ENCODE measurements at regions not wholly inside any gene's neighbourhood (a gene's known extent, or its start where the extent isn't known, plus 50 kb on each side); places are given as distances from the start of the nearest gene placed in this dataset.

DNA sequence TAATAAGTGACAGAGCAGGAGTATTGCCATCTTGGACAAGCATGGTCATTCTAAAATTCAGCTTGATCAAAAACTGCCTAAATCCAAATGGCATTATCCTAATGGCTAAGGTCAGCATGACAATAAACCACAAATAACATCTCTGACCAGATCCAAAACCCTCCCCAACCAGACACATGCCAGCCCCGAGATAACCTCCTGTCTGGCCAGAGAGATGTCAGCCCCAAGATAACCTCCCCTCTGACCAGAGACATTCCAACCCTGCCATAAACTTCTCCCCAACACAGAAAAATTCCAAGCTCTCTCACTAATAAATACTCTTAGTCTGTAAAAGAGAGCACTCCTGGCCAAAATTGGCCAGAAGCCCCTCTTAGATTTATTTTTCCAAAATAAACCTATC, 470.5 kb upstream of the UBE2E2 start:
- no peaks in the 10 kb centered on the region for H3K9me3 ChIP-seq (ENCODE audit: insufficient read depth, low read length)
- no peaks in the 10 kb centered on the region for H3K79me2 ChIP-seq (ENCODE audit: insufficient read depth, low read length)
- TF ChIP-seq EZH2phosphoT487 (conservative IDR thresholded peaks at IDR 0.05; ENCODE audit: low read length) (no peak), CTCF (IDR thresholded peaks at IDR 0.05; ENCODE audit: insufficient read depth, low read length, poor library complexity, severe bottlenecking) (no peak)
- H3F3A ChIP-seq (ENCODE audit: insufficient read depth): no peaks in the 10 kb centered on the region
- no peaks in the 10 kb centered on the region for H3K36me3 ChIP-seq (ENCODE audit: low read length)
- no peak overlapping the region for H3K4me3 ChIP-seq (ENCODE audit: insufficient read depth, low read length, poor library complexity, severe bottlenecking)
- no peaks in the 10 kb centered on the region for H3K27me3 ChIP-seq (ENCODE audit: low read length)
- H3K4me2 ChIP-seq (ENCODE audit: low read depth, low read length, poor library complexity, severe bottlenecking): no peak overlapping the region
- H4K20me1 ChIP-seq (ENCODE audit: low read depth, low read length): no peaks in the 10 kb centered on the region
- H2AFZ ChIP-seq (ENCODE audit: low read depth, low read length, severe bottlenecking): no peak overlapping the region
- H3K9me2 ChIP-seq (replicated peaks; ENCODE audit: insufficient read depth, low read length): no peaks in the 10 kb centered on the region
- no peak overlapping the region for H3K9ac ChIP-seq (ENCODE audit: low read length)
- H3K27ac ChIP-seq (ENCODE audit: low read depth, low read length): no peak overlapping the region

DNA sequence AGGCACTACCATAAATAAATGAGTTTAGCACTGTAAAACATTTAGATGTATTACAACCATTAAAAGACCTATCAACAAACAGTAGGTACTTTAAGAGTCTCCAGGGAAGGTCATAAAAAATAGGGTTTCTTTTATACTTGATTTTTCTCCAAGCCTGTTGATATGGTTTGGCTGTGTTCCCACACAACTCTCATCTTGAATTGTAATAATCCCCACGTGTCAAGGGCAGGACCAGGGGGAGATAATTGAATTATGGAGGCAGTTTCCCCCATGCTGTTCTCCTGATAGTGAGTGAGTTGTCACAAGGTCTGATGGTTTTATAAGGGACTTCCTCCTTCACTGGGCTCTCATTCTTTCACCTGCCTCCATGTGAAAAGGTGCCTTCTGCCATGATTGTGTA, 468.9 kb upstream of the UBE2E2 start:
- H3K27me3 ChIP-seq (ENCODE audit: low read length): no peaks in the 10 kb centered on the region

DNA sequence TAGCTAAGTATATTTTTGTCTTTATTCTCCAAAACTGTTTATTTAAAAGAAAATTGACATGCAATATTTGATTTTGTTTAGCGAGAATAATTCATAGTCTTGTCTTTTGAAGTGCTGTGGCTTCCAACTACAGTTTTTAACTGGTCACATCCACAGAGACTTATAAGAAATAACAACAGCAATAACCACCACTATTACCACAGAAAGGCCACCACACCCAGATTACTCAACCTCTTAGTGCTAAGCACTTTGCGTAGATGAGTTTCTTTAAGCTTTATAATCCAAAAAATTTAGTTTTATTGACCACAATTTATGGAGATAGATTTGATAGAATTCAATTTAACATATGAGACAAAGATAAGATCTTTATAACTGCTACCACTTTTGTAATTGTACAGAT, 468.4 kb upstream of the UBE2E2 start:
- H3K27ac ChIP-seq (ENCODE audit: low read depth, low read length): no peak overlapping the region
- TF ChIP-seq EZH2phosphoT487 (conservative IDR thresholded peaks at IDR 0.05; ENCODE audit: low read length) (no peak), CTCF (IDR thresholded peaks at IDR 0.05; ENCODE audit: insufficient read depth, low read length, poor library complexity, severe bottlenecking) (no peak)
- no peaks in the 10 kb centered on the region for H3K9me3 ChIP-seq (ENCODE audit: insufficient read depth, low read length)
- H4K20me1 ChIP-seq (ENCODE audit: low read depth, low read length): no peaks in the 10 kb centered on the region
- no peak overlapping the region for H3K4me3 ChIP-seq (ENCODE audit: insufficient read depth, low read length, poor library complexity, severe bottlenecking)
- H3K9ac ChIP-seq (ENCODE audit: low read length): no peak overlapping the region
- H3K9me2 ChIP-seq (replicated peaks; ENCODE audit: insufficient read depth, low read length): no peaks in the 10 kb centered on the region
- H3K36me3 ChIP-seq (ENCODE audit: low read length): no peaks in the 10 kb centered on the region
- no peaks in the 10 kb centered on the region for H3K27me3 ChIP-seq (ENCODE audit: low read length)
- no peaks in the 10 kb centered on the region for H3K79me2 ChIP-seq (ENCODE audit: insufficient read depth, low read length)
- H2AFZ ChIP-seq (ENCODE audit: low read depth, low read length, severe bottlenecking): no peak overlapping the region
- H3K4me2 ChIP-seq (ENCODE audit: low read depth, low read length, poor library complexity, severe bottlenecking): no peak overlapping the region
- H3F3A ChIP-seq (ENCODE audit: insufficient read depth): no peaks in the 10 kb centered on the region

More for the DNA sequence above, 468.9 kb upstream of the UBE2E2 start:
- Histone ChIP-seq H3K9ac (ENCODE audit: low read length) (no peak overlapping the region), H3F3A (ENCODE audit: insufficient read depth) (no peaks in the 10 kb centered on the region), H3K9me3 (ENCODE audit: insufficient read depth, low read length) (no peaks in the 10 kb centered on the region), H3K9me2 (replicated peaks; ENCODE audit: insufficient read depth, low read length) (no peaks in the 10 kb centered on the region), H3K27ac (ENCODE audit: low read depth, low read length) (no peak overlapping the region), H3K4me3 (ENCODE audit: insufficient read depth, low read length, poor library complexity, severe bottlenecking) (no peak overlapping the region), H2AFZ (ENCODE audit: low read depth, low read length, severe bottlenecking) (no peak overlapping the region), H3K4me2 (ENCODE audit: low read depth, low read length, poor library complexity, severe bottlenecking) (no peak overlapping the region), H3K36me3 (ENCODE audit: low read length) (no peaks in the 10 kb centered on the region), H3K79me2 (ENCODE audit: insufficient read depth, low read length) (no peaks in the 10 kb centered on the region), H4K20me1 (ENCODE audit: low read depth, low read length) (no peaks in the 10 kb centered on the region)
- no peak for TF ChIP-seq CTCF (IDR thresholded peaks at IDR 0.05; ENCODE audit: insufficient read depth, low read length, poor library complexity, severe bottlenecking)
- no peak for TF ChIP-seq EZH2phosphoT487 (conservative IDR thresholded peaks at IDR 0.05; ENCODE audit: low read length)
